HEK293 (cell line): ENCODE measurements at regions not wholly inside any gene's neighbourhood (a gene's known extent, or its start where the extent isn't known, plus 50 kb on each side); places are given as distances from the start of the nearest gene placed in this dataset.

Experiments used
- CTCF ChIA-PET: fragments of 350-600 bp; formaldehyde crosslinking; extraction: SDS; loops from one replicate; lab custom pipeline; 2021; ENCODE audit warnings: antibody characterized with exemption; lab: Yijun Ruan, JAX
- POLR2A ChIA-PET: fragments of 300-600 bp; formaldehyde crosslinking; extraction: SDS; loops from one replicate; lab custom pipeline; 2020; ENCODE audit warnings: antibody characterized with exemption, inconsistent platforms; lab: Yijun Ruan, JAX
- H3K27ac ChIP-seq: fragments of 200-500 bp; sonication (Bioruptor generic); 2 replicates; pipeline ENCODE4 v1.5.1; 2014; ENCODE audit warnings: low read depth, low read length, control low read depth, inconsistent platforms; ENCODE audit errors: extremely low read depth
- H3K36me3 ChIP-seq, 2 experiments: fragments of 200-500 bp in 1 of 2; sonication (Bioruptor generic) in 1 of 2; 1 replicate in 1 of 2; 2 replicates in 1 of 2; pipeline ENCODE4 v1.5.1; 2014 to 2017; ENCODE audit warnings: inconsistent platforms in 2 of 2, low read length in 2 of 2; ENCODE audit not compliant: control insufficient read depth in 2 of 2, insufficient read depth in 1 of 2
- H3K4me1 ChIP-seq: fragments of 200-500 bp; sonication (Bioruptor generic); 2 replicates; pipeline ENCODE4 v1.5.1; 2014; ENCODE audit warnings: mild to moderate bottlenecking, low read length, inconsistent platforms; ENCODE audit not compliant: control insufficient read depth, insufficient read depth
- H3K4me3 ChIP-seq: 2 replicates; pipeline ENCODE4 v1.5.1; 2011; ENCODE audit warnings: low read depth, mild to moderate bottlenecking, control low read depth, low read length, moderate library complexity
- H3K9me3 ChIP-seq: fragments of 200-500 bp; sonication (Bioruptor generic); 2 replicates; pipeline ENCODE4 v1.5.1; 2014; ENCODE audit warnings: low read depth, low read length, inconsistent platforms; ENCODE audit not compliant: control insufficient read depth, insufficient read depth
- ATF2 ChIP-seq: fragments of 450-650 bp; formaldehyde crosslinking; IDR thresholded peaks from 2 replicates; pipeline ENCODE4 v1.5.1; 2016; ENCODE audit warnings: missing biosample characterization, missing genetic modification characterization, low read depth
- CTCF ChIP-seq: fragments of 450-650 bp; formaldehyde crosslinking; IDR thresholded peaks from 2 replicates; pipeline ENCODE4 v1.5.1; 2016; ENCODE audit warnings: missing biosample characterization, missing genetic modification characterization
- GLIS2 ChIP-seq: fragments of 450-650 bp; formaldehyde crosslinking; IDR thresholded peaks from 2 replicates; pipeline ENCODE4 v1.5.1; 2016; ENCODE audit warnings: missing biosample characterization, missing genetic modification characterization
- KLF10 ChIP-seq: fragments of 450-650 bp; IDR thresholded peaks from 2 replicates; pipeline ENCODE4 v1.5.1; 2018; ENCODE audit warnings: missing biosample characterization, mild to moderate bottlenecking, missing genetic modification characterization
- PRDM2 ChIP-seq: fragments of 450-650 bp; formaldehyde crosslinking; IDR thresholded peaks from 2 replicates; pipeline ENCODE4 v1.5.1; 2016; ENCODE audit warnings: missing biosample characterization, missing genetic modification characterization, borderline replicate concordance
- ZBTB1 ChIP-seq: fragments of 450-650 bp; formaldehyde crosslinking; IDR thresholded peaks from 2 replicates; pipeline ENCODE4 v1.5.1; 2016; ENCODE audit warnings: missing biosample characterization, missing genetic modification characterization
- ZNF121 ChIP-seq: fragments of 450-650 bp; formaldehyde crosslinking; IDR thresholded peaks from 2 replicates; pipeline ENCODE4 v1.5.1; 2016; ENCODE audit warnings: missing biosample characterization, missing genetic modification characterization
- ZNF2 ChIP-seq: fragments of 450-650 bp; formaldehyde crosslinking; IDR thresholded peaks from 2 replicates; pipeline ENCODE4 v1.5.1; 2016; ENCODE audit warnings: missing biosample characterization, missing genetic modification characterization
- ZNF214 ChIP-seq: fragments of 450-650 bp; formaldehyde crosslinking; IDR thresholded peaks from 2 replicates; pipeline ENCODE4 v1.5.1; 2017; ENCODE audit warnings: missing biosample characterization, mild to moderate bottlenecking, missing genetic modification characterization, borderline replicate concordance
- ZNF335 ChIP-seq: fragments of 450-650 bp; formaldehyde crosslinking; conservative IDR thresholded peaks from 2 replicates; pipeline ENCODE4 v1.5.1; 2016; ENCODE audit warnings: missing biosample characterization, missing genetic modification characterization
- ZNF341 ChIP-seq: fragments of 450-650 bp; formaldehyde crosslinking; IDR thresholded peaks from 2 replicates; pipeline ENCODE4; 2016; ENCODE audit warnings: low read depth, missing biosample characterization, missing genetic modification characterization
- ZNF555 ChIP-seq: fragments of 450-650 bp; formaldehyde crosslinking; conservative IDR thresholded peaks from 2 replicates; pipeline ENCODE4 v1.5.1; 2017; ENCODE audit warnings: missing biosample characterization, mild to moderate bottlenecking, missing genetic modification characterization, inconsistent platforms
- ZNF624 ChIP-seq: fragments of 450-650 bp; formaldehyde crosslinking; IDR thresholded peaks from 2 replicates; pipeline ENCODE4 v1.5.1; 2017; ENCODE audit warnings: missing biosample characterization, missing genetic modification characterization
- ZNF701 ChIP-seq: fragments of 450-650 bp; formaldehyde crosslinking; IDR thresholded peaks from 2 replicates; pipeline ENCODE4 v1.5.1; 2016; ENCODE audit warnings: missing biosample characterization, missing genetic modification characterization
- ZNF777 ChIP-seq: fragments of 450-650 bp; formaldehyde crosslinking; IDR thresholded peaks from 2 replicates; pipeline ENCODE4 v1.5.1; 2017; ENCODE audit warnings: missing biosample characterization, missing genetic modification characterization, borderline replicate concordance
- ZSCAN4 ChIP-seq: fragments of 450-650 bp; formaldehyde crosslinking; IDR thresholded peaks from 2 replicates; pipeline ENCODE4 v1.5.1; 2017; ENCODE audit warnings: missing biosample characterization, missing genetic modification characterization
- TF ChIP-seq, protein P1 (sequence below): fragments of 450-650 bp; formaldehyde crosslinking; IDR thresholded peaks from 2 replicates; pipeline ENCODE4 v1.5.1; 2016; ENCODE audit warnings: missing biosample characterization, missing genetic modification characterization
- TF ChIP-seq, protein P2 (sequence below): fragments of 450-650 bp; formaldehyde crosslinking; IDR thresholded peaks from 2 replicates; pipeline ENCODE4 v1.5.1; 2016; ENCODE audit warnings: missing biosample characterization, missing genetic modification characterization

GRCh38 chr6:156601152-156602065, 175.8 kb upstream of the ARID1B start:
- Histone ChIP-seq H3K4me1 (no peaks in the 10 kb centered on the region), H3K36me3 (no peaks in the 10 kb centered on the region), H3K27ac (no peak overlapping the region), H3K4me3 (no peak overlapping the region), H3K9me3 (no peaks in the 10 kb centered on the region)
- no peak for TF ChIP-seq ATF2 (tag by site-specific recombination)
- TF ChIP-seq PRDM2 (tag by site-specific recombination) = no peak
- TF ChIP-seq ZNF214 (tag by site-specific recombination) = no peak
- TF ChIP-seq ZNF341 (tag by site-specific recombination) = no peak
- TF ChIP-seq ZBTB1 (tag by site-specific recombination) = no peak
- TF ChIP-seq ZNF555 (tag by site-specific recombination) = no peak
- ChIA-PET CTCF (interaction anchor here (0.6 kb wide), 1 partner anchor 404 kb away, joined by 4 read pairs; no protein-coding TSS in a partner anchor), POLR2A (no interaction called here)

GRCh38 chr6:156600678-156601077, 176.5 kb upstream of the ARID1B start:
- Histone ChIP-seq H3K36me3 (no peaks in the 10 kb centered on the region), H3K4me1 (no peaks in the 10 kb centered on the region), H3K27ac (no peak overlapping the region), H3K4me3 (no peak overlapping the region), H3K9me3 (no peaks in the 10 kb centered on the region)
- ChIA-PET POLR2A (no interaction called here), CTCF (no interaction called here)
- TF ChIP-seq, protein P1, sequence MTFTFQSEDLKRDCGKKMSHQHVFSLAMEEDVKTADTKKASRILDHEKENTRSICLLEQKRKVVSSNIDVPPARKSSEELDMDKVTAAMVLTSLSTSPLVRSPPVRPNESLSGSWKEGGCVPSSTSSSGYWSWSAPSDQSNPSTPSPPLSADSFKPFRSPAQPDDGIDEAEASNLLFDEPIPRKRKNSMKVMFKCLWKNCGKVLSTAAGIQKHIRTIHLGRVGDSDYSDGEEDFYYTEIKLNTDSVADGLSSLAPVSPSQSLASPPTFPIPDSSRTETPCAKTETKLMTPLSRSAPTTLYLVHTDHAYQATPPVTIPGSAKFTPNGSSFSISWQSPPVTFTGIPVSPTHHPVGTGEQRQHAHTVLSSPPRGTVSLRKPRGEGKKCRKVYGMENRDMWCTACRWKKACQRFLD (tag by site-specific recombination) = no peak
- TF ChIP-seq ZSCAN4 (tag by site-specific recombination) = no peak
- TF ChIP-seq CTCF (tag by site-specific recombination) = no peak
- TF ChIP-seq ZNF2 = no peak
- TF ChIP-seq ZNF121 (tag by site-specific recombination) = no peak
- TF ChIP-seq KLF10 (tag by site-specific recombination) = no peak
- TF ChIP-seq ZNF777 (tag by site-specific recombination) = no peak
- TF ChIP-seq, protein P2, sequence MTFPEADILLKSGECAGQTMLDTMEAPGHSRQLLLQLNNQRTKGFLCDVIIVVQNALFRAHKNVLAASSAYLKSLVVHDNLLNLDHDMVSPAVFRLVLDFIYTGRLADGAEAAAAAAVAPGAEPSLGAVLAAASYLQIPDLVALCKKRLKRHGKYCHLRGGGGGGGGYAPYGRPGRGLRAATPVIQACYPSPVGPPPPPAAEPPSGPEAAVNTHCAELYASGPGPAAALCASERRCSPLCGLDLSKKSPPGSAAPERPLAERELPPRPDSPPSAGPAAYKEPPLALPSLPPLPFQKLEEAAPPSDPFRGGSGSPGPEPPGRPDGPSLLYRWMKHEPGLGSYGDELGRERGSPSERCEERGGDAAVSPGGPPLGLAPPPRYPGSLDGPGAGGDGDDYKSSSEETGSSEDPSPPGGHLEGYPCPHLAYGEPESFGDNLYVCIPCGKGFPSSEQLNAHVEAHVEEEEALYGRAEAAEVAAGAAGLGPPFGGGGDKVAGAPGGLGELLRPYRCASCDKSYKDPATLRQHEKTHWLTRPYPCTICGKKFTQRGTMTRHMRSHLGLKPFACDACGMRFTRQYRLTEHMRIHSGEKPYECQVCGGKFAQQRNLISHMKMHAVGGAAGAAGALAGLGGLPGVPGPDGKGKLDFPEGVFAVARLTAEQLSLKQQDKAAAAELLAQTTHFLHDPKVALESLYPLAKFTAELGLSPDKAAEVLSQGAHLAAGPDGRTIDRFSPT (tag by site-specific recombination) = no peak
- no peak for TF ChIP-seq ZNF701 (tag by site-specific recombination)
- TF ChIP-seq GLIS2 (tag by site-specific recombination) = no peak
- TF ChIP-seq ZNF624 (tag by site-specific recombination) = no peak
- no peak for TF ChIP-seq ZNF335 (tag by site-specific recombination)
